ENCODE measurements at regions not wholly inside any gene's neighbourhood (a gene's known extent, or its start where the extent isn't known, plus 50 kb on each side); places are given as distances from the start of the nearest gene placed in this dataset.

GRCh38 chr5:2029206-2029605 is 146.5 kb upstream of the IRX4 start:
- H3K4me2 ChIP-seq (ENCODE audit: low read length): no peak overlapping the region
- no peaks in the 10 kb centered on the region for H3F3A ChIP-seq (ENCODE audit: insufficient read depth, low read length, poor library complexity, severe bottlenecking)
- H3K27me3 ChIP-seq (ENCODE audit: insufficient read depth, low read depth, low read length): no peaks in the 10 kb centered on the region
- TF ChIP-seq, protein P1, sequence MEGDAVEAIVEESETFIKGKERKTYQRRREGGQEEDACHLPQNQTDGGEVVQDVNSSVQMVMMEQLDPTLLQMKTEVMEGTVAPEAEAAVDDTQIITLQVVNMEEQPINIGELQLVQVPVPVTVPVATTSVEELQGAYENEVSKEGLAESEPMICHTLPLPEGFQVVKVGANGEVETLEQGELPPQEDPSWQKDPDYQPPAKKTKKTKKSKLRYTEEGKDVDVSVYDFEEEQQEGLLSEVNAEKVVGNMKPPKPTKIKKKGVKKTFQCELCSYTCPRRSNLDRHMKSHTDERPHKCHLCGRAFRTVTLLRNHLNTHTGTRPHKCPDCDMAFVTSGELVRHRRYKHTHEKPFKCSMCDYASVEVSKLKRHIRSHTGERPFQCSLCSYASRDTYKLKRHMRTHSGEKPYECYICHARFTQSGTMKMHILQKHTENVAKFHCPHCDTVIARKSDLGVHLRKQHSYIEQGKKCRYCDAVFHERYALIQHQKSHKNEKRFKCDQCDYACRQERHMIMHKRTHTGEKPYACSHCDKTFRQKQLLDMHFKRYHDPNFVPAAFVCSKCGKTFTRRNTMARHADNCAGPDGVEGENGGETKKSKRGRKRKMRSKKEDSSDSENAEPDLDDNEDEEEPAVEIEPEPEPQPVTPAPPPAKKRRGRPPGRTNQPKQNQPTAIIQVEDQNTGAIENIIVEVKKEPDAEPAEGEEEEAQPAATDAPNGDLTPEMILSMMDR (IDR thresholded peaks at IDR 0.05; ENCODE audit: poor library complexity, severe bottlenecking): no peak
- TF ChIP-seq TAF1 (IDR thresholded peaks at IDR 0.05; ENCODE audit: low read depth): no peak
- no peak for TF ChIP-seq EZH2 (IDR thresholded peaks at IDR 0.05; ENCODE audit: borderline replicate concordance, insufficient read depth, low read length, poor library complexity, severe bottlenecking)
- no peak for TF ChIP-seq POLR2AphosphoS5 (IDR thresholded peaks at IDR 0.05)
- TF ChIP-seq MXI1 (conservative IDR thresholded peaks at IDR 0.05; ENCODE audit: poor library complexity, severe bottlenecking): no peak
- no peak for TF ChIP-seq RAD21 (conservative IDR thresholded peaks at IDR 0.05)
- H3K27ac ChIP-seq (ENCODE audit: low read length): no peak overlapping the region
- H3K79me2 ChIP-seq (replicated peaks; ENCODE audit: insufficient read depth, low read length): no peaks in the 10 kb centered on the region
- no peak overlapping the region for H2AFZ ChIP-seq (ENCODE audit: low read depth, low read length)
- H3K9ac ChIP-seq (ENCODE audit: low read length): no peak overlapping the region
- no peaks in the 10 kb centered on the region for H3K36me3 ChIP-seq (ENCODE audit: insufficient read depth, low read length)
- H3K9me2 ChIP-seq (ENCODE audit: insufficient read depth, low read length): no peaks in the 10 kb centered on the region
- no peak overlapping the region for H3K4me3 ChIP-seq (ENCODE audit: low read length)
- no peaks in the 10 kb centered on the region for H4K20me1 ChIP-seq (ENCODE audit: insufficient read depth)
- H3K9me3 ChIP-seq (ENCODE audit: low read length): peaks cover 3% of the 10 kb centered on the region

DNA sequence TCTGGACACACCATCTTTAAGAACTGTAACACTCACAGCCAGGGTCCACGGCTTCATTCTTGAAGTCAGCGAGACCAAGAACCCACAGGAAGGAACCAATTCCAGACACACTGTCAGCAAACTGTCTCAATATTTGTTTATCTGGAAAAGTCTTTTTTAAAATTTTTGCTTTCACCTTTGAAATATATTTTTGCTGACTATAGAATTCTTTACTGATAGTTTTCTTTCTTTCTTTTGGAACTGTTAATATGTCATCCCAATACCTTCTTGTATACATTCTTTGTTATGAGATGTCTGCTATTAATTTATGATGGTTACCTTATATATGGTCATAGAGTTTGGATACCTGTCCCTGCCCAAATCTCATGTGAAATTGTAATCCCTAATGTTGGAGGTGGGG is 145.1 kb upstream of the IRX4 start:
- no peak overlapping the region for H3K27ac ChIP-seq (ENCODE audit: low read length)
- no peak overlapping the region for H2AFZ ChIP-seq (ENCODE audit: low read depth, low read length)
- H3K9me3 ChIP-seq (ENCODE audit: low read length): peaks cover 3% of the 10 kb centered on the region
- no peaks in the 10 kb centered on the region for H3K36me3 ChIP-seq (ENCODE audit: insufficient read depth, low read length)
- no peaks in the 10 kb centered on the region for H3K27me3 ChIP-seq (ENCODE audit: insufficient read depth, low read depth, low read length)
- H4K20me1 ChIP-seq (ENCODE audit: insufficient read depth): no peaks in the 10 kb centered on the region
- no peak overlapping the region for H3K4me3 ChIP-seq (ENCODE audit: low read length)
- no peaks in the 10 kb centered on the region for H3K9me2 ChIP-seq (ENCODE audit: insufficient read depth, low read length)
- H3F3A ChIP-seq (ENCODE audit: insufficient read depth, low read length, poor library complexity, severe bottlenecking): no peaks in the 10 kb centered on the region
- no peak overlapping the region for H3K9ac ChIP-seq (ENCODE audit: low read length)
- TF ChIP-seq MXI1 (conservative IDR thresholded peaks at IDR 0.05; ENCODE audit: poor library complexity, severe bottlenecking) (no peak), SMC3 (conservative IDR thresholded peaks at IDR 0.05; ENCODE audit: poor library complexity) (no peak), POLR2AphosphoS5 (IDR thresholded peaks at IDR 0.05) (no peak), TAF1 (IDR thresholded peaks at IDR 0.05; ENCODE audit: low read depth) (no peak), EZH2 (IDR thresholded peaks at IDR 0.05; ENCODE audit: borderline replicate concordance, insufficient read depth, low read length, poor library complexity, severe bottlenecking) (no peak), REST (IDR thresholded peaks at IDR 0.05; ENCODE audit: borderline replicate concordance) (no peak), EP300 (conservative IDR thresholded peaks at IDR 0.05; ENCODE audit: poor library complexity, severe bottlenecking) (no peak), RAD21 (conservative IDR thresholded peaks at IDR 0.05) (no peak)
- TF ChIP-seq, protein P1 (IDR thresholded peaks at IDR 0.05; ENCODE audit: poor library complexity, severe bottlenecking): no peak
- no peaks in the 10 kb centered on the region for H3K79me2 ChIP-seq (replicated peaks; ENCODE audit: insufficient read depth, low read length)
- H3K4me2 ChIP-seq (ENCODE audit: low read length): no peak overlapping the region

Measured in neural cell (in vitro differentiated cells).